ENCODE measurements at regions not wholly inside any gene's neighbourhood (a gene's known extent, or its start where the extent isn't known, plus 50 kb on each side); places are given as distances from the start of the nearest gene placed in this dataset.
A peak's percentile ranks its signal among the peaks of the same experiment; 100 is the strongest.

- Histone ChIP-seq H3K4me3 (no peak overlapping the region), H3K27ac (no peak overlapping the region), H3K9me3 (no peaks in the 10 kb centered on the region), H3K36me3 (no peaks in the 10 kb centered on the region), H3K27me3 (ENCODE audit: low read depth) (no peaks in the 10 kb centered on the region), H3K4me1 (peaks cover 12% of the 10 kb centered on the region)
- ATAC-seq = no peak
- intact Hi-C loops (cut with DNase I) = no loop called here
- no peak for DNase-seq
- no peak for TF ChIP-seq CTCF (IDR thresholded peaks at IDR 0.05)
Observed at GRCh38 chr9:571741-572140, 269.8 kb upstream of the DMRT1 start.

GRCh38 chr9:573691-574410 is 267.6 kb upstream of the DMRT1 start:
- TF ChIP-seq CTCF (IDR thresholded peaks at IDR 0.05) = no peak
- Histone ChIP-seq H3K4me3 (no peak overlapping the region), H3K9me3 (no peaks in the 10 kb centered on the region), H3K27me3 (ENCODE audit: low read depth) (no peaks in the 10 kb centered on the region), H3K36me3 (no peaks in the 10 kb centered on the region), H3K27ac (peak overlapping the region; percentile 11), H3K4me1 (peaks cover 12% of the 10 kb centered on the region)
- DNase-seq (peak; percentile 58), ATAC-seq (peak; percentile 88 to 90)
- intact Hi-C loops (cut with DNase I) = no loop called here

GRCh38 chr9:575139-575538 is 266.4 kb upstream of the DMRT1 start:
- DNase-seq (no peak), ATAC-seq (peak in 1 of 2 donors; percentile 25)
- peaks cover 12% of the 10 kb centered on the region for H3K4me1 ChIP-seq
- H3K36me3 ChIP-seq = no peaks in the 10 kb centered on the region
- H3K27me3 ChIP-seq (ENCODE audit: low read depth) = no peaks in the 10 kb centered on the region
- no peak overlapping the region for H3K27ac ChIP-seq
- H3K9me3 ChIP-seq = no peaks in the 10 kb centered on the region
- intact Hi-C loops (cut with DNase I) = no loop called here
- no peak overlapping the region for H3K4me3 ChIP-seq
- TF ChIP-seq CTCF (IDR thresholded peaks at IDR 0.05) = no peak

- no peak for TF ChIP-seq CTCF (IDR thresholded peaks at IDR 0.05)
- Histone ChIP-seq H3K27ac (no peak overlapping the region), H3K27me3 (ENCODE audit: low read depth) (no peaks in the 10 kb centered on the region), H3K4me1 (no peaks in the 10 kb centered on the region), H3K36me3 (no peaks in the 10 kb centered on the region), H3K9me3 (no peaks in the 10 kb centered on the region), H3K4me3 (no peak overlapping the region)
- intact Hi-C loops (cut with DNase I) = no loop called here
- DNase-seq (peak; percentile 45), ATAC-seq (peak in 1 of 2 donors; percentile 23)
Observed at GRCh38 chr9:580652-581342, 260.7 kb upstream of the DMRT1 start.

- Histone ChIP-seq H3K9me3 (no peaks in the 10 kb centered on the region), H3K36me3 (no peaks in the 10 kb centered on the region), H3K27ac (no peak overlapping the region), H3K4me1 (no peaks in the 10 kb centered on the region), H3K27me3 (ENCODE audit: low read depth) (no peaks in the 10 kb centered on the region), H3K4me3 (no peak overlapping the region)
- no peak for TF ChIP-seq CTCF (IDR thresholded peaks at IDR 0.05)
- intact Hi-C loops (cut with DNase I) = no loop called here
- ATAC-seq = peak; percentile 59 to 60
- no peak for DNase-seq
Observed at GRCh38 chr9:581673-582497, 259.6 kb upstream of the DMRT1 start.

Measured in lower lobe of right lung (tissue), 2 donors.